ENCODE measurements at regions not wholly inside any gene's neighbourhood (a gene's known extent, or its start where the extent isn't known, plus 50 kb on each side); places are given as distances from the start of the nearest gene placed in this dataset.

- TF ChIP-seq EZH2phosphoT487 (IDR thresholded peaks at IDR 0.05; ENCODE audit: borderline replicate concordance, low read length) (no peak), CTCF (IDR thresholded peaks at IDR 0.05; ENCODE audit: low read depth, low read length, poor library complexity, severe bottlenecking) (no peak)
Measured at GRCh38 chr4:66943112-66943511, 602.2 kb downstream of the CENPC start.
